Osteoblast (primary cell): ENCODE measurements at regions not wholly inside any gene's neighbourhood (a gene's known extent, or its start where the extent isn't known, plus 50 kb on each side); places are given as distances from the start of the nearest gene placed in this dataset.

Experiments used
- DNase-seq: peaks from one replicate; pipeline ENCODE4 v3.0.0; 2011; ENCODE audit warnings: low spot score, mixed read lengths; ENCODE audit not compliant: insufficient read length; ENCODE audit errors: missing footprints
- H2AFZ ChIP-seq: 2 replicates; pipeline ENCODE4 v1.6.0; 2011; ENCODE audit warnings: mild to moderate bottlenecking, low read length
- H3K27ac ChIP-seq: 2 replicates; pipeline ENCODE4 v1.5.1; 2011; ENCODE audit warnings: mild to moderate bottlenecking, low read depth, low read length, moderate library complexity
- H3K27me3 ChIP-seq: 2 replicates; pipeline ENCODE4 v1.6.0; 2012; ENCODE audit warnings: mild to moderate bottlenecking, control low read depth, inconsistent platforms, low read length, moderate library complexity; ENCODE audit not compliant: insufficient read depth
- H3K36me3 ChIP-seq: 2 replicates; pipeline ENCODE4 v1.5.1; 2011; ENCODE audit warnings: mild to moderate bottlenecking, low read length, control low read depth, moderate library complexity; ENCODE audit not compliant: insufficient read depth
- H3K4me1 ChIP-seq: 2 replicates; pipeline ENCODE4 v1.5.1; 2011; ENCODE audit warnings: mild to moderate bottlenecking, low read length, control low read depth, moderate library complexity; ENCODE audit not compliant: insufficient read depth
- H3K4me2 ChIP-seq: 2 replicates; pipeline ENCODE4 v1.6.0; 2011; ENCODE audit warnings: mild to moderate bottlenecking, low read length; ENCODE audit not compliant: insufficient read depth
- H3K4me3 ChIP-seq: fragments of 200-600 bp; sonication (generic); 3 replicates; pipeline ENCODE4 v1.5.1; 2012; ENCODE audit warnings: mild to moderate bottlenecking, low read length, inconsistent platforms; ENCODE audit not compliant: insufficient read depth
- H3K79me2 ChIP-seq: 2 replicates; pipeline ENCODE4 v1.6.0; 2012; ENCODE audit warnings: mild to moderate bottlenecking, low read length, control low read depth, inconsistent platforms; ENCODE audit not compliant: insufficient read depth
- H3K9me3 ChIP-seq: 2 replicates; pipeline ENCODE4 v1.5.1; 2011; ENCODE audit warnings: low read depth, low read length, control low read depth
- H4K20me1 ChIP-seq: 2 replicates; pipeline ENCODE4 v1.6.0; 2012; ENCODE audit warnings: mild to moderate bottlenecking, low read length, control low read depth; ENCODE audit not compliant: insufficient read depth
- CTCF ChIP-seq: IDR thresholded peaks from 2 replicates; pipeline ENCODE4 v1.5.1; 2011; ENCODE audit warnings: mild to moderate bottlenecking, low read depth, low read length, moderate library complexity; ENCODE audit errors: extremely low read depth

- H3K4me1 ChIP-seq, result no peaks in the 10 kb centered on the region
Measured at GRCh38 chr3:35042210-35042991, 596.9 kb upstream of the ARPP21 start.

GRCh38 chr3:35043040-35043439 is 596.3 kb upstream of the ARPP21 start:
- Histone ChIP-seq H3K4me2 (no peak overlapping the region), H3K27me3 (no peaks in the 10 kb centered on the region), H4K20me1 (no peaks in the 10 kb centered on the region), H3K27ac (no peak overlapping the region), H3K79me2 (no peaks in the 10 kb centered on the region), H2AFZ (no peak overlapping the region), H3K9me3 (peaks cover 2% of the 10 kb centered on the region), H3K4me1 (no peaks in the 10 kb centered on the region), H3K4me3 (no peak overlapping the region), H3K36me3 (no peaks in the 10 kb centered on the region)
- no peak for DNase-seq
- TF ChIP-seq CTCF, result no peak

More at GRCh38 chr3:35042210-35042991, 596.9 kb upstream of the ARPP21 start:
- no peak for TF ChIP-seq CTCF
- H4K20me1 ChIP-seq, result no peaks in the 10 kb centered on the region
- no peak for DNase-seq
- H3K9me3 ChIP-seq, result peaks cover 2% of the 10 kb centered on the region
- no peak overlapping the region for H3K27ac ChIP-seq
- H3K4me3 ChIP-seq, result no peak overlapping the region
- no peak overlapping the region for H2AFZ ChIP-seq
- no peaks in the 10 kb centered on the region for H3K36me3 ChIP-seq
- no peaks in the 10 kb centered on the region for H3K79me2 ChIP-seq
- H3K4me2 ChIP-seq, result no peak overlapping the region
- no peaks in the 10 kb centered on the region for H3K27me3 ChIP-seq

GRCh38 chr3:35044190-35044589 is 595.1 kb upstream of the ARPP21 start:
- no peak overlapping the region for H3K4me3 ChIP-seq
- H4K20me1 ChIP-seq, result no peaks in the 10 kb centered on the region
- DNase-seq, result no peak
- H3K79me2 ChIP-seq, result no peaks in the 10 kb centered on the region
- no peak overlapping the region for H3K27ac ChIP-seq
- no peak overlapping the region for H3K4me2 ChIP-seq
- TF ChIP-seq CTCF, result no peak
- no peak overlapping the region for H2AFZ ChIP-seq
- H3K9me3 ChIP-seq, result peaks cover 2% of the 10 kb centered on the region
- no peaks in the 10 kb centered on the region for H3K4me1 ChIP-seq
- H3K27me3 ChIP-seq, result no peaks in the 10 kb centered on the region
- no peaks in the 10 kb centered on the region for H3K36me3 ChIP-seq

GRCh38 chr3:35045118-35045517 is 594.2 kb upstream of the ARPP21 start:
- peaks cover 2% of the 10 kb centered on the region for H3K9me3 ChIP-seq
- no peaks in the 10 kb centered on the region for H3K27me3 ChIP-seq
- H3K36me3 ChIP-seq, result no peaks in the 10 kb centered on the region
- no peak overlapping the region for H3K4me3 ChIP-seq
- no peak overlapping the region for H3K4me2 ChIP-seq
- no peak overlapping the region for H2AFZ ChIP-seq
- TF ChIP-seq CTCF, result no peak
- no peak for DNase-seq
- H3K27ac ChIP-seq, result no peak overlapping the region
- no peaks in the 10 kb centered on the region for H3K4me1 ChIP-seq
- H3K79me2 ChIP-seq, result no peaks in the 10 kb centered on the region
- H4K20me1 ChIP-seq, result no peaks in the 10 kb centered on the region
